ENCODE measurements at regions not wholly inside any gene's neighbourhood (a gene's known extent, or its start where the extent isn't known, plus 50 kb on each side); places are given as distances from the start of the nearest gene placed in this dataset.

DNA sequence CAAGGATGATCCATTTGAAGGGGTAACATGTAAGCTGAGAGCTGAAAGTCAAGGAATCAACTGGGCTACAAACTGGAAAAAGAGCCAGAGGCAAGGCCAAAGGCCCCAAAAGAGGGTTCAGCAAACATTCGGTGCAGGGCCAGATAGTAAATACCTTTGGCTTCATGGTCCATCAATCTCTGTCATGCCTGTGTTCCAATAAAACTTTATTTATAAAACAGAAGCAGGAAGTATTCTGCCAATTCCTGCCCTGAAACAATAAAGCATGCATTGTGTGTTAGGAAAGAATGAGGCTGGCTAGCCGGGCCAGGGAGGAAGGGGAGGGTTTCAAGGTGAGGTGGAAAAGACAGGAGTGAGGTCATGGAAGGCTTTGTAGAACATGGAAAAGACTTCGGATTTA is 107.1 kb downstream of the LBH start:
- Mint-ChIP-seq H3K27me3 (ENCODE audit: low read depth) (peaks cover 7% of the 10 kb centered on the region), H3K4me3 (no peak overlapping the region), H3K36me3 (ENCODE audit: insufficient read depth in 1 of 3, low read depth in 3 of 3) (peaks cover 14 to 21% (median 17%) of the 10 kb centered on the region in 3 experiments), H3K9me3 (peaks cover 20% of the 10 kb centered on the region in 2 experiments), H3K27ac (no peak overlapping the region), H3K4me1 (peaks cover 11 to 12% of the 10 kb centered on the region in 2 experiments)
- Histone ChIP-seq H4K20me1 (ENCODE audit: control insufficient read depth, insufficient read depth, insufficient read length) (no peaks in the 10 kb centered on the region), H2BK5ac (ENCODE audit: insufficient read length, low read length) (no peak overlapping the region), H2BK20ac (ENCODE audit: low read depth, low read length, poor library complexity, severe bottlenecking) (no peak overlapping the region), H3K23me2 (ENCODE audit: insufficient read length, low read depth, low read length, poor library complexity, severe bottlenecking) (no peaks in the 10 kb centered on the region), H4K8ac (replicated peaks; ENCODE audit: insufficient read length, low read depth, low read length) (no peak overlapping the region), H3K4me2 (ENCODE audit: insufficient read depth, insufficient read length, low read length) (no peak overlapping the region), H4K5ac (ENCODE audit: insufficient read length, low read depth, low read length) (no peak overlapping the region), H2AFZ (ENCODE audit: low read length) (no peak overlapping the region), H4K91ac (ENCODE audit: insufficient read length, low read depth, low read length) (no peak overlapping the region), H3K9ac (ENCODE audit: extremely low read depth, insufficient read length, low read length) (no peak overlapping the region), H2BK15ac (ENCODE audit: low read depth, low read length) (no peak overlapping the region), H3K4ac (ENCODE audit: low read depth, low read length) (no peak overlapping the region), H3K23ac (ENCODE audit: insufficient read length, low read depth, low read length) (no peak overlapping the region), H3K56ac (ENCODE audit: insufficient read length, low read depth, low read length) (no peak overlapping the region), H3K18ac (ENCODE audit: insufficient read length, low read depth, low read length) (no peak overlapping the region), H3K27ac (ENCODE audit: insufficient read length, low read depth, low read length) (no peak overlapping the region), H3K79me1 (ENCODE audit: insufficient read depth, low read depth, low read length, poor library complexity, severe bottlenecking) (no peaks in the 10 kb centered on the region), H2BK12ac (ENCODE audit: insufficient read length, low read depth, low read length) (no peak overlapping the region), H2AK5ac (ENCODE audit: insufficient read length, low read length) (no peak overlapping the region), H2BK120ac (ENCODE audit: low read depth, low read length, poor library complexity, severe bottlenecking) (no peak overlapping the region), H3K4me1 (ENCODE audit: insufficient read depth, low read length) (peaks cover 5% of the 10 kb centered on the region; the same call in 1 of the 2 replicates), H3T11ph (ENCODE audit: low read length) (no peak overlapping the region), H3K14ac (ENCODE audit: insufficient read depth, low read length) (no peak overlapping the region), H3K79me2 (ENCODE audit: insufficient read depth, low read length) (no peaks in the 10 kb centered on the region), H3K9me3 (ENCODE audit: control insufficient read depth, low read depth, low read length) (peaks cover 13% of the 10 kb centered on the region), H3K27me3 (ENCODE audit: insufficient read depth, low read length) (no peaks in the 10 kb centered on the region)
- TF ChIP-seq, protein P1, sequence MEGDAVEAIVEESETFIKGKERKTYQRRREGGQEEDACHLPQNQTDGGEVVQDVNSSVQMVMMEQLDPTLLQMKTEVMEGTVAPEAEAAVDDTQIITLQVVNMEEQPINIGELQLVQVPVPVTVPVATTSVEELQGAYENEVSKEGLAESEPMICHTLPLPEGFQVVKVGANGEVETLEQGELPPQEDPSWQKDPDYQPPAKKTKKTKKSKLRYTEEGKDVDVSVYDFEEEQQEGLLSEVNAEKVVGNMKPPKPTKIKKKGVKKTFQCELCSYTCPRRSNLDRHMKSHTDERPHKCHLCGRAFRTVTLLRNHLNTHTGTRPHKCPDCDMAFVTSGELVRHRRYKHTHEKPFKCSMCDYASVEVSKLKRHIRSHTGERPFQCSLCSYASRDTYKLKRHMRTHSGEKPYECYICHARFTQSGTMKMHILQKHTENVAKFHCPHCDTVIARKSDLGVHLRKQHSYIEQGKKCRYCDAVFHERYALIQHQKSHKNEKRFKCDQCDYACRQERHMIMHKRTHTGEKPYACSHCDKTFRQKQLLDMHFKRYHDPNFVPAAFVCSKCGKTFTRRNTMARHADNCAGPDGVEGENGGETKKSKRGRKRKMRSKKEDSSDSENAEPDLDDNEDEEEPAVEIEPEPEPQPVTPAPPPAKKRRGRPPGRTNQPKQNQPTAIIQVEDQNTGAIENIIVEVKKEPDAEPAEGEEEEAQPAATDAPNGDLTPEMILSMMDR (conservative IDR thresholded peaks at IDR 0.05), result no peak
- no CpG with 5 or more reads among the region's 3 CpGs for WGBS (ENCODE audit: extremely low coverage, insufficient read length, low lambda C conversion rate)
- no peak for DNase-seq
